ENCODE measurements at regions not wholly inside any gene's neighbourhood (a gene's known extent, or its start where the extent isn't known, plus 50 kb on each side); places are given as distances from the start of the nearest gene placed in this dataset.
"Not testable (repeated sequence)": the region's sequence is repeated elsewhere in the genome, so short reads cannot be mapped to it uniquely, and the experiment has no call there.

- TF ChIP-seq CTCF (conservative IDR thresholded peaks at IDR 0.05; ENCODE audit: low read depth, low read length), result no peak
- no peak for DNase-seq (ENCODE audit: low read depth)
Measured at GRCh38 chr3:26484140-26484539, 138.4 kb upstream of the LRRC3B start.

GRCh38 chr3:26498271-26498670 is 124.3 kb upstream of the LRRC3B start:
- no peak for TF ChIP-seq CTCF (conservative IDR thresholded peaks at IDR 0.05; ENCODE audit: low read depth, low read length)
- H3K4me3 ChIP-seq (ENCODE audit: low read length), result no peak overlapping the region
- DNase-seq (ENCODE audit: low read depth), result no peak

More at GRCh38 chr3:26484140-26484539, 138.4 kb upstream of the LRRC3B start:
- H3K4me3 ChIP-seq (ENCODE audit: low read length), result no peak overlapping the region

GRCh38 chr3:26505399-26505798 is 117.2 kb upstream of the LRRC3B start:
- DNase-seq (ENCODE audit: low read depth), result no peak
- no peak overlapping the region for H3K4me3 ChIP-seq (ENCODE audit: low read length)
- no peak for TF ChIP-seq CTCF (conservative IDR thresholded peaks at IDR 0.05; ENCODE audit: low read depth, low read length)

- not testable (repeated sequence) for DNase-seq (ENCODE audit: low read depth); H3K4me3 ChIP-seq (ENCODE audit: low read length)
Measured at GRCh38 chr3:26514445-26515029, 108.0 kb upstream of the LRRC3B start.

GRCh38 chr3:26515351-26515750 is 107.2 kb upstream of the LRRC3B start:
- no peak for DNase-seq (ENCODE audit: low read depth)
- H3K4me3 ChIP-seq (ENCODE audit: low read length), result no peak overlapping the region
- TF ChIP-seq CTCF (conservative IDR thresholded peaks at IDR 0.05; ENCODE audit: low read depth, low read length), result no peak

- H3K4me3 ChIP-seq (ENCODE audit: low read length), result no peak overlapping the region
- DNase-seq (ENCODE audit: low read depth), result no peak
- no peak for TF ChIP-seq CTCF (conservative IDR thresholded peaks at IDR 0.05; ENCODE audit: low read depth, low read length)
Measured at GRCh38 chr3:26521261-26521660, 101.3 kb upstream of the LRRC3B start.

GRCh38 chr3:26522919-26523318 is 99.7 kb upstream of the LRRC3B start:
- no peak for DNase-seq (ENCODE audit: low read depth)
- no peak overlapping the region for H3K4me3 ChIP-seq (ENCODE audit: low read length)
- TF ChIP-seq CTCF (conservative IDR thresholded peaks at IDR 0.05; ENCODE audit: low read depth, low read length), result no peak

- no peak for DNase-seq (ENCODE audit: low read depth)
- TF ChIP-seq CTCF (conservative IDR thresholded peaks at IDR 0.05; ENCODE audit: low read depth, low read length), result no peak
- no peak overlapping the region for H3K4me3 ChIP-seq (ENCODE audit: low read length)
Measured at GRCh38 chr3:26525013-26525412, 97.6 kb upstream of the LRRC3B start.

Measured in retinal pigment epithelial cell (primary cell).